GM10248 (cell line): ENCODE measurements at regions not wholly inside any gene's neighbourhood (a gene's known extent, or its start where the extent isn't known, plus 50 kb on each side); places are given as distances from the start of the nearest gene placed in this dataset.

Source experiments
- CTCF ChIA-PET: fragments of 300-600 bp; sonication (Branson Sonifier 250); formaldehyde crosslinking; extraction: SDS; loops from one replicate; lab custom pipeline; 2021; ENCODE audit warnings: antibody characterized with exemption; lab: Yijun Ruan, JAX
- POLR2A ChIA-PET: fragments of 350-650 bp; sonication (Branson Sonifier 250); formaldehyde crosslinking; extraction: SDS; loops from one replicate; lab custom pipeline; 2020; ENCODE audit warnings: antibody characterized with exemption; lab: Yijun Ruan, JAX
- DNase-seq: peaks from one replicate; pipeline ENCODE4 v3.0.0; 2012; ENCODE audit errors: extremely low spot score
- CTCF ChIP-seq: IDR thresholded peaks from 2 replicates; pipeline ENCODE4 v1.5.1; 2012; ENCODE audit warnings: mild to moderate bottlenecking, low read depth; ENCODE audit errors: extremely low read depth, missing control alignments, control extremely low read depth

GRCh38 chr2:38130876-38131275, 54.9 kb upstream of the CYP1B1 start:
- CTCF ChIA-PET = interaction anchor here (1.4 kb wide), 1 partner anchor 10 kb away, joined by 3 read pairs; no protein-coding TSS in a partner anchor
- no peak for DNase-seq
- no peak for TF ChIP-seq CTCF
- POLR2A ChIA-PET = no interaction called here

GRCh38 chr2:38129987-38130386, 54.0 kb upstream of the CYP1B1 start:
- ChIA-PET POLR2A (no interaction called here), CTCF (interaction anchor here (1.2 to 2.1 kb wide), 3 partner anchors 9 to 21 kb away, joined by 3 to 15 read pairs (median 3); no protein-coding TSS in a partner anchor)
- TF ChIP-seq CTCF = no peak
- DNase-seq = no peak

GRCh38 chr2:38129481-38129880, 53.5 kb upstream of the CYP1B1 start:
- POLR2A ChIA-PET = no interaction called here
- CTCF ChIA-PET = interaction anchor here (1.0 to 2.2 kb wide), 8 partner anchors 10 to 58 kb away, joined by 3 to 15 read pairs (median 4); partner anchors contain the start of gene CYP1B1
- no peak for DNase-seq
- TF ChIP-seq CTCF = no peak

- DNase-seq = peak; percentile 46
- ChIA-PET POLR2A (no interaction called here), CTCF (interaction anchor here (0.9 to 2.2 kb wide), 9 partner anchors 9 to 57 kb away, joined by 3 to 15 read pairs (median 4); partner anchors contain the start of gene CYP1B1)
- no peak for TF ChIP-seq CTCF
These were observed 52.7 kb upstream of the CYP1B1 start for GRCh38 chr2:38128653-38129052.

GRCh38 chr2:38127277-38127676, 51.3 kb upstream of the CYP1B1 start:
- POLR2A ChIA-PET = no interaction called here
- no peak for TF ChIP-seq CTCF

GRCh38 chr2:38125842-38126241, 49.9 kb upstream of the CYP1B1 start:
- TF ChIP-seq CTCF = no peak
- CTCF ChIA-PET = interaction anchor here (1.1 to 2.3 kb wide), 5 partner anchors 10 to 149 kb away, joined by 3 to 12 read pairs (median 3); no protein-coding TSS in a partner anchor
- POLR2A ChIA-PET = no interaction called here
- no peak for DNase-seq

More at GRCh38 chr2:38127277-38127676, 51.3 kb upstream of the CYP1B1 start:
- CTCF ChIA-PET = interaction anchor here (2.2 to 2.3 kb wide), 2 partner anchors 12 to 51 kb away, joined by 9 to 12 read pairs; partner anchors contain the start of gene CYP1B1
- no peak for DNase-seq
